Erythroblast (primary cell): ENCODE measurements at regions not wholly inside any gene's neighbourhood (a gene's known extent, or its start where the extent isn't known, plus 50 kb on each side); places are given as distances from the start of the nearest gene placed in this dataset.

Source experiments
- GATA1 ChIP-seq: IDR thresholded peaks from 2 replicates; pipeline ENCODE4 v1.6.1; 2011; ENCODE audit warnings: low read depth, mild to moderate bottlenecking, control low read depth, low read length, moderate library complexity
- POLR2A ChIP-seq: IDR thresholded peaks from 2 replicates; pipeline ENCODE4 v1.6.1; 2011; ENCODE audit warnings: mild to moderate bottlenecking, low read length

- TF ChIP-seq POLR2A (no peak), GATA1 (no peak)
Observed at GRCh38 chr4:65021149-65021548, 611.9 kb upstream of the TECRL start.
